ENCODE measurements at regions not wholly inside any gene's neighbourhood (a gene's known extent, or its start where the extent isn't known, plus 50 kb on each side); places are given as distances from the start of the nearest gene placed in this dataset.

DNA sequence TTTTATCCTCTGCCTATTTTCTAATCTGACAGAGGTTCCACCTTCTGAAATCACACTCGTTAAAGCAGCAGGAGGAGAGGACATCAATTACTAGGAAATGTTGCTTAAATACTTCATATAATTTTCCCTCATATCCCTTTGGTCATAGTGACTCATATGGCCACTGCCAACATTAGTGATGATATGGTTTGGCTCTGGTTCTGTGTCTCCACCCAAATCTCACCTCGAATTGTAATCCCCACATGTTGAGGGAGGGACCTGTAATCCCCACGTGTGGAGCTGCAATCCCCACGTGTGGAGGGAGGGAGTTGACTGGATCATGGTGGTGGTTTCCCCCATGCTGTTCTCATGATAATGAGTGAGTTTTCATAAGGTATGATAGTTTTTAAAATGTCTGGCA, 618.4 kb upstream of the SLITRK5 start:
- TF ChIP-seq, protein P1, sequence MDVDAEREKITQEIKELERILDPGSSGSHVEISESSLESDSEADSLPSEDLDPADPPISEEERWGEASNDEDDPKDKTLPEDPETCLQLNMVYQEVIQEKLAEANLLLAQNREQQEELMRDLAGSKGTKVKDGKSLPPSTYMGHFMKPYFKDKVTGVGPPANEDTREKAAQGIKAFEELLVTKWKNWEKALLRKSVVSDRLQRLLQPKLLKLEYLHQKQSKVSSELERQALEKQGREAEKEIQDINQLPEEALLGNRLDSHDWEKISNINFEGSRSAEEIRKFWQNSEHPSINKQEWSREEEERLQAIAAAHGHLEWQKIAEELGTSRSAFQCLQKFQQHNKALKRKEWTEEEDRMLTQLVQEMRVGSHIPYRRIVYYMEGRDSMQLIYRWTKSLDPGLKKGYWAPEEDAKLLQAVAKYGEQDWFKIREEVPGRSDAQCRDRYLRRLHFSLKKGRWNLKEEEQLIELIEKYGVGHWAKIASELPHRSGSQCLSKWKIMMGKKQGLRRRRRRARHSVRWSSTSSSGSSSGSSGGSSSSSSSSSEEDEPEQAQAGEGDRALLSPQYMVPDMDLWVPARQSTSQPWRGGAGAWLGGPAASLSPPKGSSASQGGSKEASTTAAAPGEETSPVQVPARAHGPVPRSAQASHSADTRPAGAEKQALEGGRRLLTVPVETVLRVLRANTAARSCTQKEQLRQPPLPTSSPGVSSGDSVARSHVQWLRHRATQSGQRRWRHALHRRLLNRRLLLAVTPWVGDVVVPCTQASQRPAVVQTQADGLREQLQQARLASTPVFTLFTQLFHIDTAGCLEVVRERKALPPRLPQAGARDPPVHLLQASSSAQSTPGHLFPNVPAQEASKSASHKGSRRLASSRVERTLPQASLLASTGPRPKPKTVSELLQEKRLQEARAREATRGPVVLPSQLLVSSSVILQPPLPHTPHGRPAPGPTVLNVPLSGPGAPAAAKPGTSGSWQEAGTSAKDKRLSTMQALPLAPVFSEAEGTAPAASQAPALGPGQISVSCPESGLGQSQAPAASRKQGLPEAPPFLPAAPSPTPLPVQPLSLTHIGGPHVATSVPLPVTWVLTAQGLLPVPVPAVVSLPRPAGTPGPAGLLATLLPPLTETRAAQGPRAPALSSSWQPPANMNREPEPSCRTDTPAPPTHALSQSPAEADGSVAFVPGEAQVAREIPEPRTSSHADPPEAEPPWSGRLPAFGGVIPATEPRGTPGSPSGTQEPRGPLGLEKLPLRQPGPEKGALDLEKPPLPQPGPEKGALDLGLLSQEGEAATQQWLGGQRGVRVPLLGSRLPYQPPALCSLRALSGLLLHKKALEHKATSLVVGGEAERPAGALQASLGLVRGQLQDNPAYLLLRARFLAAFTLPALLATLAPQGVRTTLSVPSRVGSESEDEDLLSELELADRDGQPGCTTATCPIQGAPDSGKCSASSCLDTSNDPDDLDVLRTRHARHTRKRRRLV (CRISPR knock-in tag; IDR thresholded peaks at IDR 0.05) = no peak
- no peak for TF ChIP-seq MZF1 (CRISPR knock-in tag; IDR thresholded peaks at IDR 0.05; ENCODE audit: borderline replicate concordance)
- TF ChIP-seq, protein P2, sequence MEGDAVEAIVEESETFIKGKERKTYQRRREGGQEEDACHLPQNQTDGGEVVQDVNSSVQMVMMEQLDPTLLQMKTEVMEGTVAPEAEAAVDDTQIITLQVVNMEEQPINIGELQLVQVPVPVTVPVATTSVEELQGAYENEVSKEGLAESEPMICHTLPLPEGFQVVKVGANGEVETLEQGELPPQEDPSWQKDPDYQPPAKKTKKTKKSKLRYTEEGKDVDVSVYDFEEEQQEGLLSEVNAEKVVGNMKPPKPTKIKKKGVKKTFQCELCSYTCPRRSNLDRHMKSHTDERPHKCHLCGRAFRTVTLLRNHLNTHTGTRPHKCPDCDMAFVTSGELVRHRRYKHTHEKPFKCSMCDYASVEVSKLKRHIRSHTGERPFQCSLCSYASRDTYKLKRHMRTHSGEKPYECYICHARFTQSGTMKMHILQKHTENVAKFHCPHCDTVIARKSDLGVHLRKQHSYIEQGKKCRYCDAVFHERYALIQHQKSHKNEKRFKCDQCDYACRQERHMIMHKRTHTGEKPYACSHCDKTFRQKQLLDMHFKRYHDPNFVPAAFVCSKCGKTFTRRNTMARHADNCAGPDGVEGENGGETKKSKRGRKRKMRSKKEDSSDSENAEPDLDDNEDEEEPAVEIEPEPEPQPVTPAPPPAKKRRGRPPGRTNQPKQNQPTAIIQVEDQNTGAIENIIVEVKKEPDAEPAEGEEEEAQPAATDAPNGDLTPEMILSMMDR (CRISPR knock-in tag; IDR thresholded peaks at IDR 0.05) = no peak
- no peak for TF ChIP-seq EHMT2 (IDR thresholded peaks at IDR 0.05; ENCODE audit: borderline replicate concordance, low read depth, low read length)
- no peak for TF ChIP-seq HNF1B (CRISPR knock-in tag; IDR thresholded peaks at IDR 0.05)
- TF ChIP-seq, protein P3, sequence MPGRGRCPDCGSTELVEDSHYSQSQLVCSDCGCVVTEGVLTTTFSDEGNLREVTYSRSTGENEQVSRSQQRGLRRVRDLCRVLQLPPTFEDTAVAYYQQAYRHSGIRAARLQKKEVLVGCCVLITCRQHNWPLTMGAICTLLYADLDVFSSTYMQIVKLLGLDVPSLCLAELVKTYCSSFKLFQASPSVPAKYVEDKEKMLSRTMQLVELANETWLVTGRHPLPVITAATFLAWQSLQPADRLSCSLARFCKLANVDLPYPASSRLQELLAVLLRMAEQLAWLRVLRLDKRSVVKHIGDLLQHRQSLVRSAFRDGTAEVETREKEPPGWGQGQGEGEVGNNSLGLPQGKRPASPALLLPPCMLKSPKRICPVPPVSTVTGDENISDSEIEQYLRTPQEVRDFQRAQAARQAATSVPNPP (CRISPR knock-in tag; IDR thresholded peaks at IDR 0.05) = no peak
- TF ChIP-seq, protein P4, sequence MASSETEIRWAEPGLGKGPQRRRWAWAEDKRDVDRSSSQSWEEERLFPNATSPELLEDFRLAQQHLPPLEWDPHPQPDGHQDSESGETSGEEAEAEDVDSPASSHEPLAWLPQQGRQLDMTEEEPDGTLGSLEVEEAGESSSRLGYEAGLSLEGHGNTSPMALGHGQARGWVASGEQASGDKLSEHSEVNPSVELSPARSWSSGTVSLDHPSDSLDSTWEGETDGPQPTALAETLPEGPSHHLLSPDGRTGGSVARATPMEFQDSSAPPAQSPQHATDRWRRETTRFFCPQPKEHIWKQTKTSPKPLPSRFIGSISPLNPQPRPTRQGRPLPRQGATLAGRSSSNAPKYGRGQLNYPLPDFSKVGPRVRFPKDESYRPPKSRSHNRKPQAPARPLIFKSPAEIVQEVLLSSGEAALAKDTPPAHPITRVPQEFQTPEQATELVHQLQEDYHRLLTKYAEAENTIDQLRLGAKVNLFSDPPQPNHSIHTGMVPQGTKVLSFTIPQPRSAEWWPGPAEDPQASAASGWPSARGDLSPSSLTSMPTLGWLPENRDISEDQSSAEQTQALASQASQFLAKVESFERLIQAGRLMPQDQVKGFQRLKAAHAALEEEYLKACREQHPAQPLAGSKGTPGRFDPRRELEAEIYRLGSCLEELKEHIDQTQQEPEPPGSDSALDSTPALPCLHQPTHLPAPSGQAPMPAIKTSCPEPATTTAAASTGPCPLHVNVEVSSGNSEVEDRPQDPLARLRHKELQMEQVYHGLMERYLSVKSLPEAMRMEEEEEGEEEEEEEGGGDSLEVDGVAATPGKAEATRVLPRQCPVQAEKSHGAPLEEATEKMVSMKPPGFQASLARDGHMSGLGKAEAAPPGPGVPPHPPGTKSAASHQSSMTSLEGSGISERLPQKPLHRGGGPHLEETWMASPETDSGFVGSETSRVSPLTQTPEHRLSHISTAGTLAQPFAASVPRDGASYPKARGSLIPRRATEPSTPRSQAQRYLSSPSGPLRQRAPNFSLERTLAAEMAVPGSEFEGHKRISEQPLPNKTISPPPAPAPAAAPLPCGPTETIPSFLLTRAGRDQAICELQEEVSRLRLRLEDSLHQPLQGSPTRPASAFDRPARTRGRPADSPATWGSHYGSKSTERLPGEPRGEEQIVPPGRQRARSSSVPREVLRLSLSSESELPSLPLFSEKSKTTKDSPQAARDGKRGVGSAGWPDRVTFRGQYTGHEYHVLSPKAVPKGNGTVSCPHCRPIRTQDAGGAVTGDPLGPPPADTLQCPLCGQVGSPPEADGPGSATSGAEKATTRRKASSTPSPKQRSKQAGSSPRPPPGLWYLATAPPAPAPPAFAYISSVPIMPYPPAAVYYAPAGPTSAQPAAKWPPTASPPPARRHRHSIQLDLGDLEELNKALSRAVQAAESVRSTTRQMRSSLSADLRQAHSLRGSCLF (CRISPR knock-in tag; IDR thresholded peaks at IDR 0.05; ENCODE audit: borderline replicate concordance) = no peak
- no peak for TF ChIP-seq FOXK1 (CRISPR knock-in tag; IDR thresholded peaks at IDR 0.05; ENCODE audit: borderline replicate concordance, low read depth)
- no peak for TF ChIP-seq BORCS8-MEF2B (CRISPR knock-in tag; IDR thresholded peaks at IDR 0.05)
- no peak for TF ChIP-seq ZFP37 (CRISPR knock-in tag; IDR thresholded peaks at IDR 0.05; ENCODE audit: borderline replicate concordance)

Data from HepG2 (cell line).